ENCODE measurements at regions not wholly inside any gene's neighbourhood (a gene's known extent, or its start where the extent isn't known, plus 50 kb on each side); places are given as distances from the start of the nearest gene placed in this dataset.

DNA sequence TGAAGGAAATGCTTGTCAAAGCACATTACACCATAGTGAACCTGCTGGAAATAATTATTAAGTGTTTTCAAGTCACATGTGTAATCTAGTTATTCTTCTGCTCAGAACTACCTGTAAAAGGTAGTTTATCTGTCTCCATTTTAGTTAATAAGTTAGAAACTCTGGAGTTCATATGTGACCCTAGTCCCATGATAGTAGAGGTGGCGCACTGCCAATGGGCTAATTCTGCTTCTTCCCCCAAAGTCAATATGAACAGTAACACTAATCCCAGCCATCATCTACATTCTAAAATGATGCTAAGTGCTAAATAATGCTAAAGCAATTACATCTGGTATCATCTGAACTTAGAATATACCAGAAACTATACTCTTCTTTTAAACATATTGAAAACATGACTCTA lies 361.0 kb upstream of the NECTIN3 start:
- 90 to 93% methylated on average over 1 of the region's 1 CpG for WGBS, 2 donors

DNA sequence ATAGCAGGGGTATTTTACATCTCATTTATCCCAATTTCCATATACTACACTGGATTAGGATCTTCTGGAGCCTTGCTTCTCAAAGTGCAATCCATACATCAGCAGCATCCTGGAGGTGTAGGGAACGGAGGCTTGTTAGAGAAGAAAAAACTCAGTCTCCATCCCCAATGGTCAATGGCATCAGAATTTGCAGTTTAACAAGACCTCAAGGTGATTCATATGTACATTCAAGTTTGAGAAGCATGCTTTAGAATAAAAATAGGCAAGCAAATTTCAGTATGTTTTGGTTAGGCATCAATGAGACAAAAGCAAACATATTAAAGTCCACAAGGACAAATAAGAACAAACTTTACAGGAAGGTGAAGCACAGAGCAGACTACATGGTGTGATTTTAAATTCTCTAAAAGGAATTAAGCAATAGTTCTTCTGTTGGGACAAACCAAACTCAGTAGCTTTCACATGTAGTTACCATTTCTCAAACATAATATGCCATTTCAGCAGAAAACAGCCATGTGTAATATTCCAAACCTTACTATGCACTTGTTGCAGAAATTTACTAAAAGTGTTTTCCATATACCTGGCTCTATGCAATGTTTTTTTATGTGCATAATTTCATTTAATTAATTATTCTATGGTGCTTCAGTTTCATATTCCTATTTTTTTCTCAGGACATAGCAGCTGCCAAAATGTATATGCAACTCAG lies 360.3 kb upstream of the NECTIN3 start:
- Histone ChIP-seq H3K27ac (no peak overlapping the region), H3K4me3 (replicated peaks in 1 of 3) (no peak overlapping the region), H3K27me3 (no peaks in the 10 kb centered on the region), H3K36me3 (no peaks in the 10 kb centered on the region), H3K9me3 (no peaks in the 10 kb centered on the region), H3K4me1 (no peaks in the 10 kb centered on the region)
- intact Hi-C loops (cut with DNase I) = no loop called here
- WGBS, 2 donors = 90 to 94% methylated on average over 1 of the region's 1 CpG
- DNase-seq = no peak
- TF ChIP-seq CTCF (IDR thresholded peaks at IDR 0.05) (no peak), POLR2A (IDR thresholded peaks at IDR 0.05) (no peak)

More for the DNA sequence above, 361.0 kb upstream of the NECTIN3 start:
- no peak for DNase-seq
- no peak overlapping the region for H3K27ac ChIP-seq
- H3K4me1 ChIP-seq = no peaks in the 10 kb centered on the region
- H3K9me3 ChIP-seq = no peaks in the 10 kb centered on the region
- H3K36me3 ChIP-seq = no peaks in the 10 kb centered on the region
- no peak overlapping the region for H3K4me3 ChIP-seq (replicated peaks in 1 of 3)
- no peak for TF ChIP-seq POLR2A (IDR thresholded peaks at IDR 0.05)
- no peaks in the 10 kb centered on the region for H3K27me3 ChIP-seq
- intact Hi-C loops (cut with DNase I) = no loop called here

DNA sequence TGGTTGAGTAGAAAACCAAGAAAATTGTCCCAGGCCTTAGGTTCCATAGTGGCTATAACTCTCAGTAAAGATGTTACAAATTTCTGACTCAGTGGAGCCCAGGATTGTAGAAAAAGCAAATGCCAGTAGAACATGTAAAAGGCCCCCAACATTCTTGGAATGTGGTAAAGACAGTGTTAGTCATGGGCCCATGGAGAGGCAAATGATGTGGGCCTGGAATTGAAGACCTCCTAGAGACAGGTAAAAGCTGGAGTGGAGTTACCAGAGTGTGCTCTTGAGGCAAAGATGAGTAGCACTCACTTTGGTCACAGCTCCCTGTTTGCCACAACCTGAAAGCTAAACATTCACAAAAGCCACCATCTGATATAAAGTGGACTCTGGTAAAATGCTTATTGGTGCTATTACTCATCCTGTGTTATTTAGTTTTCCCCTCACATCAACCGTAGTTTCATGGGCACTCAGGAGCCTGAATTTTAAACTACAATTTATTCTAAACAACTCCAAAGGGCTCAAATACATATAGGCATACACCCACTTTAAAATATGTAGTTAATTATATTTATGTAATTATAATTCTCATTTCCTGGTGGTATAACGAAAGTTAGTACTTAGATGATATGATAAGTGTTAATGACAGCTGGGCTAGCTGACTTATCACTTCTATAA lies 359.6 kb upstream of the NECTIN3 start:
- no peaks in the 10 kb centered on the region for H3K9me3 ChIP-seq
- TF ChIP-seq POLR2A (IDR thresholded peaks at IDR 0.05) (no peak), CTCF (IDR thresholded peaks at IDR 0.05) (no peak)
- DNase-seq = no peak
- intact Hi-C loops (cut with DNase I) = no loop called here
- H3K27ac ChIP-seq = no peak overlapping the region
- 85 to 86% methylated on average over 2 of the region's 2 CpGs for WGBS, 2 donors
- H3K27me3 ChIP-seq = no peaks in the 10 kb centered on the region
- no peaks in the 10 kb centered on the region for H3K4me1 ChIP-seq
- H3K4me3 ChIP-seq (replicated peaks in 1 of 3) = no peak overlapping the region
- no peaks in the 10 kb centered on the region for H3K36me3 ChIP-seq

DNA sequence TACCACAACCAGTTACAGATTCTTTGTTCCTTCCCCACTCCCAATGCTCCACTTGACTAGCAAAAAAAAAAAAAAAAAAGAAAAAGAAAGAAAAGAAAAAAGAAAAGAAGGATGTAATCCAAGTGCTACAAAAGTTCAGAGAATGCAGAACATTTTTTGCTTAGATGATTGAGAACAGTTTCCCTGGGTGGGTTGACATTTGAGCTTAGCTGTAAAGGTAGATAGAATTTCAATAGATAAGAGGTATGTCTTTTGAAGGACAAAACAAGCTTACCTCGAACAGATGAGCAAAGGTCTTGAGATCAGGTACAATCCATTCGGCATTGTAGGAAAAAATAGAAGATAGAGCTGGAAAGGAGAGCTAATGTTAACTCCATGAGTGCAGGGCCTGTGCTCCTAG lies 344.6 kb upstream of the NECTIN3 start:
- Histone ChIP-seq H3K9me3 (no peaks in the 10 kb centered on the region), H3K36me3 (no peaks in the 10 kb centered on the region), H3K4me3 (replicated peaks in 1 of 3) (no peak overlapping the region), H3K4me1 (no peaks in the 10 kb centered on the region), H3K27me3 (no peaks in the 10 kb centered on the region), H3K27ac (no peak overlapping the region)
- 50 to 60% methylated on average over 2 of the region's 2 CpGs for WGBS, 2 donors
- DNase-seq = no peak
- intact Hi-C loops (cut with DNase I) = no loop called here
- no peak for TF ChIP-seq CTCF (IDR thresholded peaks at IDR 0.05)
- no peak for TF ChIP-seq POLR2A (IDR thresholded peaks at IDR 0.05)

GRCh38 chr3:110731148-110731547 lies 340.5 kb upstream of the NECTIN3 start:
- 76 to 81% methylated on average over 1 of the region's 1 CpG for WGBS, 2 donors
- Histone ChIP-seq H3K27me3 (no peaks in the 10 kb centered on the region), H3K36me3 (no peaks in the 10 kb centered on the region), H3K4me3 (replicated peaks in 1 of 3) (no peak overlapping the region), H3K9me3 (no peaks in the 10 kb centered on the region), H3K27ac (no peak overlapping the region), H3K4me1 (no peaks in the 10 kb centered on the region)
- TF ChIP-seq POLR2A (IDR thresholded peaks at IDR 0.05) (no peak), CTCF (IDR thresholded peaks at IDR 0.05) (no peak)
- intact Hi-C loops (cut with DNase I) = no loop called here
- no peak for DNase-seq
